ENCODE measurements at regions not wholly inside any gene's neighbourhood (a gene's known extent, or its start where the extent isn't known, plus 50 kb on each side); places are given as distances from the start of the nearest gene placed in this dataset.

GRCh38 chr12:76268267-76268666 lies 79.9 kb downstream of the BBS10 start:
- no peak for ATAC-seq (ENCODE audit: low read depth in 2 of 2)

GRCh38 chr12:76266797-76267196 lies 81.4 kb downstream of the BBS10 start:
- H3K4me1 Mint-ChIP-seq: no peaks in the 10 kb centered on the region

More at GRCh38 chr12:76268267-76268666, 79.9 kb downstream of the BBS10 start:
- no peak overlapping the region for H3K27ac Mint-ChIP-seq
- no peaks in the 10 kb centered on the region for H3K4me1 Mint-ChIP-seq
- DNase-seq: no peak
- peaks cover 12 to 18% (median 17%) of the 10 kb centered on the region in 3 donors for H3K27me3 Mint-ChIP-seq
- H3K4me3 Mint-ChIP-seq: no peak overlapping the region
- H3K36me3 Mint-ChIP-seq: no peaks in the 10 kb centered on the region
- no peaks in the 10 kb centered on the region for H3K9me3 Mint-ChIP-seq

GRCh38 chr12:76265424-76266180 lies 82.6 kb downstream of the BBS10 start:
- H3K36me3 Mint-ChIP-seq: no peaks in the 10 kb centered on the region
- H3K9me3 Mint-ChIP-seq: peaks cover 0 to 8% (median 0%) of the 10 kb centered on the region in 7 donors
- H3K4me1 Mint-ChIP-seq: no peaks in the 10 kb centered on the region
- no peak for ATAC-seq (ENCODE audit: low read depth in 2 of 2)
- no peak overlapping the region for H3K27ac Mint-ChIP-seq
- no peak overlapping the region for H3K4me3 Mint-ChIP-seq
- H3K27me3 Mint-ChIP-seq: peaks cover 12 to 26% (median 14%) of the 10 kb centered on the region in 3 donors
- no peak for DNase-seq

More at GRCh38 chr12:76266797-76267196, 81.4 kb downstream of the BBS10 start:
- ATAC-seq (ENCODE audit: low read depth in 2 of 2) (no peak), DNase-seq (no peak)
- Mint-ChIP-seq H3K36me3 (no peaks in the 10 kb centered on the region), H3K27ac (no peak overlapping the region), H3K9me3 (peaks cover 0 to 4% (median 0%) of the 10 kb centered on the region in 7 donors), H3K4me3 (no peak overlapping the region), H3K27me3 (peaks cover 12 to 22% (median 20%) of the 10 kb centered on the region in 3 donors)

- Mint-ChIP-seq H3K36me3 (no peaks in the 10 kb centered on the region), H3K9me3 (peaks cover 0 to 8% (median 0%) of the 10 kb centered on the region in 7 donors)
Observed at GRCh38 chr12:76264611-76265012, 83.6 kb downstream of the BBS10 start.

GRCh38 chr12:76263696-76264095 lies 84.5 kb downstream of the BBS10 start:
- Mint-ChIP-seq H3K36me3 (no peaks in the 10 kb centered on the region), H3K9me3 (peaks cover 0 to 8% (median 0%) of the 10 kb centered on the region in 7 donors), H3K4me3 (no peak overlapping the region), H3K27me3 (peaks cover 6 to 21% (median 12%) of the 10 kb centered on the region in 3 donors), H3K27ac (no peak overlapping the region), H3K4me1 (peaks cover 0 to 3% (median 0%) of the 10 kb centered on the region in 3 donors)
- ATAC-seq (ENCODE audit: low read depth in 2 of 2) (no peak), DNase-seq (no peak)

More at GRCh38 chr12:76264611-76265012, 83.6 kb downstream of the BBS10 start:
- Mint-ChIP-seq H3K4me1 (peaks cover 0 to 1% (median 0%) of the 10 kb centered on the region in 3 donors), H3K27me3 (peaks cover 12 to 26% (median 14%) of the 10 kb centered on the region in 3 donors), H3K27ac (no peak overlapping the region), H3K4me3 (peak overlapping the region in 1 of 8 donors; percentile 10)
- ATAC-seq (ENCODE audit: low read depth in 2 of 2) (no peak), DNase-seq (no peak)

GRCh38 chr12:76260390-76260748 lies 87.8 kb downstream of the BBS10 start:
- ATAC-seq (ENCODE audit: low read depth in 2 of 2): no peak
- peaks cover 0 to 18% (median 6%) of the 10 kb centered on the region in 3 donors for H3K27me3 Mint-ChIP-seq
- H3K27ac Mint-ChIP-seq: no peak overlapping the region

GRCh38 chr12:76259660-76260389 lies 88.4 kb downstream of the BBS10 start:
- no peaks in the 10 kb centered on the region for H3K36me3 Mint-ChIP-seq
- DNase-seq (no peak), ATAC-seq (ENCODE audit: low read depth in 2 of 2) (no peak)
- no peak overlapping the region for H3K4me3 Mint-ChIP-seq
- H3K27ac Mint-ChIP-seq: peak overlapping the region in 1 of 6 donors; percentile 53
- peaks cover 0 to 18% (median 6%) of the 10 kb centered on the region in 3 donors for H3K27me3 Mint-ChIP-seq
- peaks cover 0 to 8% (median 0%) of the 10 kb centered on the region in 7 donors for H3K9me3 Mint-ChIP-seq
- peaks cover 0 to 3% (median 0%) of the 10 kb centered on the region in 3 donors for H3K4me1 Mint-ChIP-seq

More at GRCh38 chr12:76260390-76260748, 87.8 kb downstream of the BBS10 start:
- Mint-ChIP-seq H3K9me3 (peaks cover 0 to 8% (median 0%) of the 10 kb centered on the region in 7 donors), H3K36me3 (no peaks in the 10 kb centered on the region), H3K4me1 (peaks cover 0 to 3% (median 0%) of the 10 kb centered on the region in 3 donors), H3K4me3 (no peak overlapping the region)
- DNase-seq: no peak

- Mint-ChIP-seq H3K9me3 (peaks cover 0 to 8% (median 0%) of the 10 kb centered on the region in 7 donors), H3K4me1 (peaks cover 0 to 3% (median 0%) of the 10 kb centered on the region in 3 donors), H3K27me3 (peaks cover under 1 to 13% (median 6%) of the 10 kb centered on the region in 3 donors), H3K4me3 (no peak overlapping the region), H3K27ac (no peak overlapping the region), H3K36me3 (no peaks in the 10 kb centered on the region)
- DNase-seq (no peak), ATAC-seq (ENCODE audit: low read depth in 2 of 2) (no peak)
Observed at GRCh38 chr12:76259106-76259505, 89.1 kb downstream of the BBS10 start.

GRCh38 chr12:76256904-76257303 lies 91.3 kb downstream of the BBS10 start:
- H3K27me3 Mint-ChIP-seq: peaks cover 0 to 9% (median 4%) of the 10 kb centered on the region in 3 donors
- DNase-seq (no peak), ATAC-seq (ENCODE audit: low read depth in 2 of 2) (no peak)
- H3K36me3 Mint-ChIP-seq: no peaks in the 10 kb centered on the region
- peaks cover 0 to 6% (median 0%) of the 10 kb centered on the region in 7 donors for H3K9me3 Mint-ChIP-seq
- H3K4me1 Mint-ChIP-seq: peaks cover 0 to 3% (median 0%) of the 10 kb centered on the region in 3 donors
- no peak overlapping the region for H3K27ac Mint-ChIP-seq
- H3K4me3 Mint-ChIP-seq: no peak overlapping the region

GRCh38 chr12:76256321-76256720 lies 91.9 kb downstream of the BBS10 start:
- H3K27me3 Mint-ChIP-seq: peaks cover 3 to 4% (median 3%) of the 10 kb centered on the region in 3 donors
- H3K9me3 Mint-ChIP-seq: no peaks in the 10 kb centered on the region
- H3K36me3 Mint-ChIP-seq: no peaks in the 10 kb centered on the region
- peaks cover 0 to 3% (median 0%) of the 10 kb centered on the region in 3 donors for H3K4me1 Mint-ChIP-seq
- no peak for ATAC-seq (ENCODE audit: low read depth in 2 of 2)
- no peak for DNase-seq
- H3K4me3 Mint-ChIP-seq: no peak overlapping the region
- H3K27ac Mint-ChIP-seq: peak overlapping the region in 1 of 6 donors; percentile 71

- Mint-ChIP-seq H3K27me3 (peaks cover 3 to 9% (median 4%) of the 10 kb centered on the region in 3 donors), H3K4me1 (peaks cover 0 to 3% (median 0%) of the 10 kb centered on the region in 3 donors), H3K36me3 (no peaks in the 10 kb centered on the region), H3K4me3 (no peak overlapping the region), H3K27ac (no peak overlapping the region), H3K9me3 (no peaks in the 10 kb centered on the region)
- ATAC-seq (ENCODE audit: low read depth in 2 of 2): no peak
- DNase-seq: no peak
Observed at GRCh38 chr12:76255692-76256091, 92.5 kb downstream of the BBS10 start.

GRCh38 chr12:76255281-76255680 lies 92.9 kb downstream of the BBS10 start:
- H3K27me3 Mint-ChIP-seq: peaks cover 3 to 13% (median 4%) of the 10 kb centered on the region in 3 donors
- H3K9me3 Mint-ChIP-seq: no peaks in the 10 kb centered on the region
- H3K27ac Mint-ChIP-seq: no peak overlapping the region
- H3K4me1 Mint-ChIP-seq: peaks cover 0 to 3% (median 0%) of the 10 kb centered on the region in 3 donors
- no peaks in the 10 kb centered on the region for H3K36me3 Mint-ChIP-seq
- H3K4me3 Mint-ChIP-seq: no peak overlapping the region
- ATAC-seq (ENCODE audit: low read depth in 2 of 2) (no peak), DNase-seq (no peak)

- Mint-ChIP-seq H3K4me1 (no peaks in the 10 kb centered on the region), H3K4me3 (no peak overlapping the region), H3K27me3 (peaks cover 4 to 13% (median 11%) of the 10 kb centered on the region in 3 donors), H3K9me3 (no peaks in the 10 kb centered on the region), H3K27ac (peak overlapping the region in 1 of 6 donors; percentile 19), H3K36me3 (no peaks in the 10 kb centered on the region)
- no peak for ATAC-seq (ENCODE audit: low read depth in 2 of 2)
- no peak for DNase-seq
Observed at GRCh38 chr12:76252031-76252430, 96.2 kb downstream of the BBS10 start.
